ENCODE measurements at regions not wholly inside any gene's neighbourhood (a gene's known extent, or its start where the extent isn't known, plus 50 kb on each side); places are given as distances from the start of the nearest gene placed in this dataset.
A peak's percentile ranks its signal among the peaks of the same experiment; 100 is the strongest.
"Not testable (repeated sequence)": the region's sequence is repeated elsewhere in the genome, so short reads cannot be mapped to it uniquely, and the experiment has no call there.

- DNase-seq: no peak
Measured at GRCh38 chr22:44628835-44629234, 73.2 kb upstream of the PRR5 start.

- DNase-seq: no peak
Measured at GRCh38 chr22:44628273-44628672, 73.7 kb upstream of the PRR5 start.

GRCh38 chr22:44627521-44628139 is 74.4 kb upstream of the PRR5 start:
- DNase-seq: no peak

GRCh38 chr22:44625981-44626687 is 75.9 kb upstream of the PRR5 start:
- peak; percentile 76 for DNase-seq

- DNase-seq: no peak
Measured at GRCh38 chr22:44625421-44625760, 76.6 kb upstream of the PRR5 start.

GRCh38 chr22:44624689-44625420 is 77.1 kb upstream of the PRR5 start:
- DNase-seq: no peak

GRCh38 chr22:44623771-44624510 is 78.1 kb upstream of the PRR5 start:
- no peak for DNase-seq

GRCh38 chr22:44622679-44623078 is 79.3 kb upstream of the PRR5 start:
- DNase-seq: no peak

- peak; percentile 12 for DNase-seq
Measured at GRCh38 chr22:44622147-44622427, 79.9 kb upstream of the PRR5 start.

GRCh38 chr22:44621401-44622146 is 80.4 kb upstream of the PRR5 start:
- DNase-seq: no peak

- no peak for DNase-seq
Measured at GRCh38 chr22:44620841-44621257, 81.2 kb upstream of the PRR5 start.

- peak; percentile 77 for DNase-seq
Measured at GRCh38 chr22:44620129-44620840, 81.7 kb upstream of the PRR5 start.

GRCh38 chr22:44619560-44620128 is 82.4 kb upstream of the PRR5 start:
- not testable (repeated sequence) for DNase-seq

- not testable (repeated sequence) for DNase-seq
Measured at GRCh38 chr22:44618910-44619309, 83.1 kb upstream of the PRR5 start.

- no peak for DNase-seq
Measured at GRCh38 chr22:44618400-44618799, 83.6 kb upstream of the PRR5 start.

- no peak for DNase-seq
Measured at GRCh38 chr22:44617828-44618227, 84.2 kb upstream of the PRR5 start.

- no peak for DNase-seq
Measured at GRCh38 chr22:44616882-44617655, 84.9 kb upstream of the PRR5 start.

GRCh38 chr22:44616461-44616860 is 85.5 kb upstream of the PRR5 start:
- DNase-seq: no peak

GRCh38 chr22:44615602-44616180 is 86.3 kb upstream of the PRR5 start:
- DNase-seq: no peak

GRCh38 chr22:44615146-44615545 is 86.9 kb upstream of the PRR5 start:
- no peak for DNase-seq

GRCh38 chr22:44613196-44613595 is 88.8 kb upstream of the PRR5 start:
- DNase-seq: no peak
